ENCODE measurements at regions not wholly inside any gene's neighbourhood (a gene's known extent, or its start where the extent isn't known, plus 50 kb on each side); places are given as distances from the start of the nearest gene placed in this dataset.
"Not testable (repeated sequence)": the region's sequence is repeated elsewhere in the genome, so short reads cannot be mapped to it uniquely, and the experiment has no call there.

DNA sequence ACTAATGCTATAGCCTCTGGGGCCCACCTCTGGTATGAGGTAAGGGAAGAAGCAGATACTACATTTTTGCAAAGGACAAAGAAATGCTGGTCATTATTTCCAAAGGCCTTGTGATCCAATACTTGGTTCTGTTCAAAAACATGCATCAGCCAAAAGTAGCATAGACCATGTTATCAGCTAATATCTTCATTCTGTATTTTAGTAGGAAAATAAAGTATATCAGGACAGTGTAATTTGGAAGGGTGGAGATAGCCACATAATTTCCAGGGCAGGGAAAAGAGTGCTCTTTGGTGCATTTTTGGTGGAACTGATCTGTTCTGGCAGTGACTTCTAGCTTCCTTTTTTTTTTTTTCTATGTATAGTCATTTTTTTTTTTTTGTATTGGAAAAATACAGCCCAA lies 258.0 kb upstream of the SOX4 start:
- no peak for DNase-seq

DNA sequence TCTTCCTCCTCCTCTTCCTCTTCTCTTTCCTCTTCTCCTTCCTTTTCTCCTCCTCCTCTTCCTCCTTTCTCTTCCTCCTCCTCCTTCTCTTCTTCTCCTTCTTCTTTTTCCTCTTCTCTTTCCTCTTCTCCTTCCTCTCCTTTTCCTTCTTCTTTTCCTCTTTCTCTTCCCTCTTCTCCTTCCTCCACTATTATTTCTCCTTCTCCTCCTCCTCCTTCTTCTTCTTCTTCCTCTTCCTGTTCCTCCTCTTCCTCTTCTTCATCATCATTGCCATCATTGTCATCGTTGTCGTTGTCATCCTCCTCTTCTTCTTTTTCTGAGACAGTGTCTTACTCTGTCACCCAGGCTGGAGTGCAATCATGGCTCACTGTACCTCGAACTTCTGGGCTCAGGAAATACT lies 256.3 kb upstream of the SOX4 start:
- DNase-seq: no peak

GRCh38 chr6:21340573-21340972 lies 253.0 kb upstream of the SOX4 start:
- DNase-seq: no peak

DNA sequence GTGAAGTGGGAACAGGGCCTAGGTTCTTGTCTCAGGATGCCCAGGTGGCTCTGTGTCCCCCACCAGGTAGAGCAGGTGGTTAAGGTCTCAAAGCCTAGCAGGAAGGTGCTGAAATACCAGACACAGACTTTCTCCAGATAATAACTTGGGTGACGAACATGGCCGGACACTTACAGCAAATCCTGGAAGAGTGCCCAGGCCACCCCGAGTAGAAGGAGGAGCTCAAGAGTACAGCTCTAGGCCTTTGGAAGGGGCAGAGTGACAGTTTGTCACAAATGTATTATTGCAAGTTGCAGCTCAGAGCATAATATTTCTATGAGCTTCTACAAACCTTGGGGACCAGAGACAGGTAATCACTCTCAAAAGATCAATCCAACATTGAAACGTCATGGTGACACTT lies 251.6 kb upstream of the SOX4 start:
- DNase-seq: no peak

- DNase-seq: no peak
These were observed 251.1 kb upstream of the SOX4 start for GRCh38 chr6:21342501-21342900.

DNA sequence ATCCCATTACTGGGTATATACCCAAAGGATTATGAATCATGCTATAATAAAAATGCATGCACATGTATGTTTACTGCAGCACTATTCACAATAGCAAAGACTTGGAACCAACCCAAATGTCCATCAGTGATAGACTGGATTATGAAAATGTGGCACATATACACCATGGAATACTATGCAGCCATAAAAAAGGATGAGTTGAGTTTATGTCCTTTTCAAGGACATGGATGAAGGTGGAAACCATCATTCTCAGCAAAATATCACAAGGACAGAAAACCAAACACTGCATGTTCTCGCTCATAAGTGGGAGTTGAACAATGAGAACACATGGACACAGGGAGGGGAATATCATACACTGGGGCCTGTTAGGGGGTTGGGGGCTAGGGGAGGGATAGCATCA lies 247.8 kb upstream of the SOX4 start:
- DNase-seq: not testable (repeated sequence)

DNA sequence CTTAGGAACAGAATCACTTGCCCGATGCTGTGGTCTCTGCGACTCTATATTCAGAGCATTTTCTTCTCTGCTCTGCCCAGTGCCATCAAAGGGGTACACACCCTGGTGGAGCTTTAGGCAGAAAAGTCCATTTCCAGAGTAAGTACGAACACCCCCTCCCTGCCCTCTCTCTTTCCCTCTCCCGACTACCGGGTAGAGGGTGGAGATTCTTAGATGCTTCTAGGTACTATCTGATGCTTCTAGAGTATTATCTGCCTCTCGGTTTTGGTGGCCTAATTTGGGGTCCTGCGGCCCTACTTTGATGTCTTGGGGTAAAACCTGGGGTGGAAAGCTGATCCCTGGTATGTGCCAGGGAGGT lies 245.4 kb upstream of the SOX4 start:
- DNase-seq: no peak

DNA sequence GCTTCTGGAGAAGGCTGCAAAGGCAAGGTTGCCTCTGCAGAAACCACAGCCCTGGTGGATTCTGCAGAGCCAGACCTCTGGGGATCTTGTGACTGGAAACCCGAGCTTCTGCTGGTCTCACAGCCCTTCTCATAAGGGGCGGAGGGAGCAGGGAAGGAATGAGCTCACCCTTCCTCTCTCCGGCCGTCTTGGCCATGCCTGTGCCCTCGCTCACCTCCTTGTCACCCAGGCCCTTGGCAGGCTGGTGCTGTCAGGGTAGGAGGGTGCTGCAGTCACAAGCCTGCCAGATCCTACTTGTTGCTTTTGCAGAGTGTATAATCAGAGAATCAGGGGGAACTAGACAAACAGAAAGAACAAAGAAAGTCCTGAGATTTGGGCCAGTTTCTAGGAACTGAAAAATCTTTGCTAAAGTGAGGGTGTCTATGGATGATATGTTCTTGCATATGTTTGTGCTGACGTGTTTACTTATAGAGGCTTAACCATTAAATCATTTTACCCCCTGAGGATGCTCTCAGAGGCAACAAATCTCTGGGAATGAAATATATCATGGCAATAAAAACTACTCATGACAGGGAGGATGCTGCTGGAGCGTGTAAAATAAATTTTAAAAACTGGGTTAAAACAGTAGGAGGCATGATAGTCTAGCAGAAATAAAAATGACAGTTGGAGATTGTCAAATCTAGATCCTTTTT lies 244.9 kb upstream of the SOX4 start:
- DNase-seq: no peak

GRCh38 chr6:21349834-21350233 lies 243.7 kb upstream of the SOX4 start:
- no peak for DNase-seq

DNA sequence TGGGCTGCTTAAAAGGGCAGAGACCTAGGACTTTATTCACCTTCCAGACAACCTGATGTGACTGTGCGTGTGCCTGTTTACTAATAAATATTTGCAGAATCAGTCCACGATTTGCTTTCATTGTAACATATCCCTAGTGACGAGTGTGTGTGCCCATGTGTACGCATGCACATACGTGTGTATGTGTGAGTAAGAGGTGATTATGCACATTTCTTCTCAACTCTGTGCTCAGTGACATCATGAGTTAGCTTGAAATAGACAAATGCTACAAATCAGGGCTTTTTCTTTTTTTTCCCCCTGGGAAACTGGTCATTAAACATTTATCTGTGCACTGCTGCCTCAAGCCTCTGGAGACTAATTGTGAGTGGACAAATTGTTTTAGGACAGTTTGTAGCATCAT lies 242.6 kb upstream of the SOX4 start:
- DNase-seq: no peak

- DNase-seq: peak; percentile 16
These were observed 241.4 kb upstream of the SOX4 start for GRCh38 chr6:21352131-21352530.

DNA sequence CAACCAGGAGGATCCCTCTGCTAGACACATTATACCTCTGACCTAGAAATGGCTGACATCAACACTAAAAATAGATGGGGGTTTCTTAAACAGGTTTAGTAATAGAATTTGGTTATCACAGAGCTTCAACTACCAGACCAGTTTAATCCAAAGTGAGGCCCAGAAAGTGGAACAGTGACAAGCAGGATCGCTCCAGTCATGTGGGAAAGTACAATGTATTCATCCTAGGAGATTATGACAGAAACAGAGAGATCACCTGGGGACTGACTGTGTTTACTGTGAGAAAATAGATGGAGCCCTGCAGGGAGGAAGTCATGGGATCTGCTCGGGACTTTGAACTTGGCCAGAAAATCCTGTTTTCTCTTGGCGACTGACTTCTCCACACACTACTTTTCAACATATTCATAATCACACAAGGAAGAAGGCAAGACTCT lies 238.7 kb upstream of the SOX4 start:
- peak; percentile 67 for DNase-seq

DNA sequence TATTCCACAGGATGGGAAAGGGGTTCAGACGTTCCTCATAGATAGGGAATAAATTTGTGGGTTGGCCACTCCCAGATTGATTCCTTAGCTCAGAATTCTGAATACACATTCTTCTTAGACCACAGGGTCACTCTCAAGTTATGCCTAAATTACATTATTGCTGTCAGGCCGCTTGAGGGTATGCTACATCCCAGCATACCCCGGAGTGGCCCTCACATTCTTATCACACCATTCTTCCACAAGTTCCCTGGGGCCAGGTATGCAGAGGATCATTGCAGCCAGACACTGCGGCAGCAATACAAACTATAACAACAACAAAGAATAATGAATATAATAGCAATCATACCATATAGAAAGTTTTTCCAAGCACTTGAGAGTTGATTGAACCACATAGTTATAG lies 237.9 kb upstream of the SOX4 start:
- no peak for DNase-seq

DNA sequence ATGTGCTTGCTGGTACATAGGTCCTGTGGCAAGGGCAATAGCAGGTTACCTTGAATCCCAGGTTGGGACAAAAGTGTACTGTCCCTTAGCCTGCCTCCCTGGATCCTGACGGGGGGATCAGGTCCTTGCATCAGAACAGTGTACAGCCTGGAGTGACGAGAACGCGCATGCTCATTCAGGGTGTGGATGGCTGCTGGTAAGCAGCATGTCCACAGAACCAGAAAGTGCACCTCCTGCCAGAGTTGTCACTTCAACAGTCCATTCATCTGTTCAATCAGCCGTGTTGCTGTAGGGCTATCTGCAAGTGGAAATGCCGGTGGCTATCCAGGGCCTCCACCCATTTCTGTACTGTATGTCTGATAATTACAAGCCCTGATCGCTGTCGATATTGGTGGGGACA lies 236.3 kb upstream of the SOX4 start:
- DNase-seq: no peak

DNA sequence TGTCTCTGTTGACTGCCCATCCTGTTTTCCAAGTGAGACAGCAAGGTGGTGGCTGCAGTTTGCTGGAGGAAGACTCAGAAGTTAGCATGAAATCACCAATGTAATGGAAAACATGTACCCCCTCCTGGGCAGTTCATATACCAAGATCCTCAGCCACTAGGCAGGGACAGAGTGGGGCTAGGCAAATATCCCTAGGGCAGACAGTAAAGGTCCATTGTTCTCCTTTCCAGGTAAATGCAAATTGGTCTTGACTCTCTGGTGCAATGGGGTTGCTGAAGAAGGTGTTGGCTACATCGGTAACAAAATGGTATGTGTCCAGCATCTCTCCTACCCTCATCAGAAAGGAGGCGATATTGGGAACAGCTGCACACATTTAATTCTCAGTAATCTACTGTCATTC lies 233.6 kb upstream of the SOX4 start:
- no peak for DNase-seq

- no peak for DNase-seq
These were observed 233.2 kb upstream of the SOX4 start for GRCh38 chr6:21360336-21360735.

- DNase-seq: no peak
These were observed 226.4 kb upstream of the SOX4 start for GRCh38 chr6:21367148-21367547.

- DNase-seq: no peak
These were observed 225.8 kb upstream of the SOX4 start for GRCh38 chr6:21367649-21368154.

DNA sequence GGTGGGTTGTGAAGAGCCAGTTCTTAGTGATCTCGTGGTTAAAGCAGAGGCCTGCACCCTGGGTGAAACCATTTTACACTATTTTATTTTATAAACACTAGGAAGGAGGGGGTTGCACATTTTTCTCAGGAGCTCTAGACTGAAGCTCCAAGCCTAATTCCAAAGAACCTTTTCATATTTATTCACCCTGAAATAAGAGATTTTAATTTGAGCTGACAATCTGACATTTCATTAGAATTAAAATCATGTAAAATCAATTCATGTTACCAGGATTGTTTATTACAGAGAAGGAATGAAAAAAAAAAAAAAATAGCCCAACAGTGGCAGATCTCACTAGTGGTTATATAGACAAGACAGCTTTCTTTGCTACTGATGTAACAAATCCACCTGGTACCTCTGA lies 222.5 kb upstream of the SOX4 start:
- DNase-seq: no peak

DNA sequence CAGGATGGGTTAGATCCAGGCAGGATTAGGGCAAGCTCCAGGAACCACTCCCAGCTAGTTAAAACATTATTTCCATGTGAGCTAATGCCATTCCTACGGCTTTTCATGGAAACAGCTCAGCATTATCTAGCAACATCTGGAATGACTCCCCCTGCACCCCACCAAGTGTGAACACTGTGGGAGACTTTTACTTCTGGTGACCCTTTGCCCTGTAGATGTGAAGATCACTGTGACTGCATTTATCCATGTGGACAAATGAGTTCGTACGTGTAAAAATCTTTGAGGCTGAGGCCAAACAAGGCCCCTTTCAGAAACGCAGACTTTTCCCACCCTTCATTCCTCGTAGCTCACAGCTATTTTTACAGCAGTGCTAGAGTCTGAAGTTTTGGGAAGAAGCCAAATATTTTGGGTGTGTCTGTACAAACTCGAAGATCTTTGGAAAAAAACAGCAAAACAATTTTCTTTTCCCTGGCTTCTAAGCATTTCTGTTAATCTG lies 221.8 kb upstream of the SOX4 start:
- DNase-seq: no peak

DNA sequence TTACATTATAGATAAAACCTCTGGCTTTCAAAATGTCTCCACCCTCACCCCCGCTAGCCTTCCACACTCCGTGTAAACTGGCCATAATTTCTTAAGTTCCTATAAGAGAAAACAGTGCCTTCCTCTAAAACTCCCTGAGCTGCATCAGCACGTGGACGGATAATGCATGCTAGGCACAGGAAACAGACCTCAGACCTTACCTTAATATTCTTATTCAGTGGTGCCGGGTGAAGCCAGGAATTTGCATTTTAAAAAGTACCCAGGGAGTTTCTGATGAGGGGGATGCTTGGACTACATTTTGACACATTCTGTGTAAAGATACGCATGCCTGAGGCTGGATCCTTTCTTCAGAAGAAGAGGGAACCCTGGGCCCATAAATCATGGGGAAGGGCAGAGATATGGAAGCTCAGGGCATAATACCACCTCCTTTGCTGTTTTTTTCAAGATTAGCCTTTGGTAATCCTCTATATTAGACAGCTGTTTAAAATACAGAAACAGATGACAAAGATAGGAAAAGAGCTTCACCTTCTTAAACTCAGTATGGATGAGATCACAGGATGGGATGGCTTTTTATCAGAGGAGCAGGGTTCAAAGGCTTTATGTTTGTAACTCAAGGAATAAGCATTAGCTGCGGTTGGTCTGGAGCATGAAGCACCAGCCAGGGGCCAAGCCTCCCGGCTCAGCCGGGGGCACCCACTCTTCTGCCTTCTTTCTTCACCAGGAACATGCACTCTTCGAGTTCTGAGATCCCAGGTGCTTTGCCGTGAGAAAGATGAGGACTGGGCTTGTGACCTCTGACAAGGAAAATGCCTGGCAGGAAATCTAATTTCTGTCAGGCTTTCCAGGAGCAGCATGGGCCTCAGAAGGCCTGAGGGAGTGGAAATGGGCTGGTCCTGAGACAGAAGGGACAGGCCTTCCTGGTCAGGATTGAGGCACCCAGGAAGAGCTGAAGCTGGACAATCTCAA lies 218.1 kb upstream of the SOX4 start:
- no peak for DNase-seq

DNA sequence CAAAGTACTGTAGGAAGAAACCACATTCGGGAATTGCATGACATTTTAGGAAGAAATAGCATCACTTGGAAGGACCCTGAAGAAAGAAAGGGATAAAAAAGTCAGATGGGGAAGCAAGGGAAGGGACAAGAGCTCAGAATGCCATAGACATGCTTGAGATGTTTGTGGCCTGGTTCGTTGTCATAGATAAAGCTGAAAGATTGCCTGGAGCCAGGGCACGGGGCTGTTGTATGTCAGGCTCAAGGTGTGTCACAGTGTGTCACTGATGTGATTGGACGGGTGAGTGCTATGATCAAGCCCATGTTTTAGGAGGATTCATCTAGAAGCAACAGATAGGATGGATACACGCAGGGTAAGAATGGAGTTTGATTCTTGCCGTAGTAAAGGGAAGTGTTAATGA lies 216.2 kb upstream of the SOX4 start:
- no peak for DNase-seq

DNA sequence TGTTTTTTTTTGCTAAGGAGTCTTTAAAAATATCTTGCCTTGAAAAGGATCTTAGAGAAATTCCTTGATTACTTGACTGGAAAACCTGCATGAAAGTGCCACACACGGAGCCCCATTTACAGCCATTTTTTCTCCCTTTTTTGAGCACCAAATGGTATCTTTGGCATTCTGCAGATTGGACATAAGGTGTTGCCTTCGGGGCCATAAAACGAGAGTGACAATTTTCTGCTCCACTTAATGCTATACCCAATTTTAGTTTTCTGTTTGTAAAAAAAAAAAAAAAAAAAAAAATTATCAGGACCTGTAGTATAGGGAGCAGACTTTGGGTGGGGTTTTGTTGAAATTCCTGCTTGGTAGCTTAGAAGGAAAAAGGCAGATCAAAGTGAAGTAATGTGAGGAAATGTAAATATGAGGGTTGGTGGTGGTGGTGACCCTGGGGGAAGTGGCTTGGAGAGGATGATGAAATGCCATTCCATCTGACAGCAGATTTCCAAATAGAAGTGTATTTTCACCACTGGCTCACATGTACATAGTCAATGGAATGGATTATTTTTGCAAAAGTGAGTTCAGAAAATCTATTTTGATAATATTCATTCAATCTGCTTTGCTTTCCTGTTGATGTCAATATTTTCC lies 212.1 kb upstream of the SOX4 start:
- DNase-seq: no peak

All from NCI-H345 (cell line).